ENCODE measurements at regions not wholly inside any gene's neighbourhood (a gene's known extent, or its start where the extent isn't known, plus 50 kb on each side); places are given as distances from the start of the nearest gene placed in this dataset.

- no peak for FAIRE-seq
- Histone ChIP-seq H4K20me1 (ENCODE audit: insufficient read depth, low read length) (no peaks in the 10 kb centered on the region; the same call in 1 of the 2 replicates), H2AFZ (ENCODE audit: low read length) (no peak overlapping the region), H3K4me2 (ENCODE audit: low read depth, low read length) (no peak overlapping the region), H3K9ac (ENCODE audit: insufficient read depth, low read depth, low read length) (no peak overlapping the region), H3K4me1 (ENCODE audit: insufficient read depth, low read length) (no peaks in the 10 kb centered on the region), H3K79me2 (ENCODE audit: insufficient read depth, low read length) (no peaks in the 10 kb centered on the region), H3K36me3 (replicated peaks in 1 of 2; ENCODE audit: control insufficient read depth in 1 of 2, insufficient read depth in 2 of 2, low read length in 2 of 2) (no peaks in the 10 kb centered on the region), H3K27me3 (ENCODE audit: control insufficient read depth in 1 of 2, insufficient read depth in 2 of 2, low read length in 2 of 2) (peaks cover 5 to 44% of the 10 kb centered on the region in 2 experiments), H3K27ac (ENCODE audit: extremely low read length, insufficient read depth, low read length) (no peak overlapping the region), H3K9me3 (ENCODE audit: low read length) (no peaks in the 10 kb centered on the region), H3K4me3 (replicated peaks in 1 of 3; ENCODE audit: insufficient read depth in 1 of 3, low read depth in 2 of 3, low read length in 3 of 3) (no peak overlapping the region)
- no peak for DNase-seq (ENCODE audit: low spot score)
- TF ChIP-seq ZBTB20 (CRISPR knock-in tag; IDR thresholded peaks at IDR 0.05; ENCODE audit: borderline replicate concordance, low read depth) (no peak), GABPB1 (CRISPR knock-in tag; IDR thresholded peaks at IDR 0.05) (no peak), MAX (IDR thresholded peaks at IDR 0.05) (no peak), NFE2L2 (IDR thresholded peaks at IDR 0.05; ENCODE audit: low read length) (peak; percentile 65)
- CTCF ChIA-PET (ENCODE audit: low intra/inter-chr PET ratio, low total read pairs) = no interaction called here
- in situ Hi-C loops (cut with HindIII; ENCODE audit: extremely low pct_ligation_motif_present, low pct_unique_long_range_greater_than_20kb) (no loop called here), intact Hi-C loops (cut with micrococcal nuclease; ENCODE audit: unreplicated experiment) (no loop called here)
- ATAC-seq = no peak
- POLR2A ChIA-PET = no interaction called here
- BruUV-seq (replicated peaks) = no TSS peak
Observed at GRCh38 chr17:45693792-45694191, 90.3 kb upstream of the CRHR1 start.

- no peaks in the 10 kb centered on the region; the same call in 1 of the 2 replicates for H4K20me1 ChIP-seq (ENCODE audit: insufficient read depth, low read length)
- no peak overlapping the region for H3K4me2 ChIP-seq (ENCODE audit: low read depth, low read length)
- ChIA-PET CTCF (ENCODE audit: low intra/inter-chr PET ratio, low total read pairs) (no interaction called here), POLR2A (no interaction called here)
- H3K4me3 ChIP-seq (replicated peaks in 1 of 3; ENCODE audit: insufficient read depth in 1 of 3, low read depth in 2 of 3, low read length in 3 of 3) = no peak overlapping the region
- peaks cover 0 to 25% of the 10 kb centered on the region in 2 experiments; a peak in 4 of 5 replicates for H3K27me3 ChIP-seq (ENCODE audit: control insufficient read depth in 1 of 2, insufficient read depth in 2 of 2, low read length in 2 of 2)
- no peak overlapping the region for H3K9ac ChIP-seq (ENCODE audit: insufficient read depth, low read depth, low read length)
- intact Hi-C loops (cut with micrococcal nuclease; ENCODE audit: unreplicated experiment) (no loop called here), in situ Hi-C loops (cut with HindIII; ENCODE audit: extremely low pct_ligation_motif_present, low pct_unique_long_range_greater_than_20kb) (no loop called here)
- H3K9me3 ChIP-seq (ENCODE audit: low read length) = no peaks in the 10 kb centered on the region
- no peak overlapping the region for H3K27ac ChIP-seq (ENCODE audit: extremely low read length, insufficient read depth, low read length)
- BruUV-seq (replicated peaks) = no TSS peak
- DNase-seq (ENCODE audit: low spot score) (no peak), ATAC-seq (no peak), FAIRE-seq (no peak)
- H3K79me2 ChIP-seq (ENCODE audit: insufficient read depth, low read length) = no peaks in the 10 kb centered on the region
- H3K36me3 ChIP-seq (replicated peaks in 1 of 2; ENCODE audit: control insufficient read depth in 1 of 2, insufficient read depth in 2 of 2, low read length in 2 of 2) = no peaks in the 10 kb centered on the region
- H2AFZ ChIP-seq (ENCODE audit: low read length) = no peak overlapping the region
- H3K4me1 ChIP-seq (ENCODE audit: insufficient read depth, low read length) = no peaks in the 10 kb centered on the region
- TF ChIP-seq GZF1 (CRISPR knock-in tag; IDR thresholded peaks at IDR 0.05) (no peak), ZFP91 (CRISPR knock-in tag; IDR thresholded peaks at IDR 0.05; ENCODE audit: borderline replicate concordance) (no peak), YY1 (IDR thresholded peaks at IDR 0.05; ENCODE audit: insufficient read depth, insufficient replicate concordance, low read depth, low read length) (no peak), ZNF83 (CRISPR knock-in tag; IDR thresholded peaks at IDR 0.05; ENCODE audit: borderline replicate concordance) (no peak), MXI1 (IDR thresholded peaks at IDR 0.05; ENCODE audit: borderline replicate concordance, low read depth, low read length) (no peak), ZFAT (CRISPR knock-in tag; conservative IDR thresholded peaks at IDR 0.05) (no peak), GTF3A (CRISPR knock-in tag; conservative IDR thresholded peaks at IDR 0.05) (no peak), ZNF562 (CRISPR knock-in tag; IDR thresholded peaks at IDR 0.05; ENCODE audit: borderline replicate concordance) (no peak), ZNF614 (CRISPR knock-in tag; IDR thresholded peaks at IDR 0.05; ENCODE audit: borderline replicate concordance) (no peak), MNT (IDR thresholded peaks at IDR 0.05) (no peak), KLF12 (CRISPR knock-in tag; IDR thresholded peaks at IDR 0.05; ENCODE audit: borderline replicate concordance) (no peak), POLR2AphosphoS5 (IDR thresholded peaks at IDR 0.05; ENCODE audit: low read depth, low read length) (no peak), ZKSCAN5 (CRISPR knock-in tag; IDR thresholded peaks at IDR 0.05) (no peak), HHEX (CRISPR knock-in tag; IDR thresholded peaks at IDR 0.05) (no peak), FOXK1 (CRISPR knock-in tag; IDR thresholded peaks at IDR 0.05; ENCODE audit: borderline replicate concordance, low read depth) (no peak)
Observed at GRCh38 chr17:45696442-45696841, 87.7 kb upstream of the CRHR1 start.
